GM21576 (cell line): ENCODE measurements at regions not wholly inside any gene's neighbourhood (a gene's known extent, or its start where the extent isn't known, plus 50 kb on each side); places are given as distances from the start of the nearest gene placed in this dataset.
"Not testable (repeated sequence)": the region's sequence is repeated elsewhere in the genome, so short reads cannot be mapped to it uniquely, and the experiment has no call there.

Experiments used
- ATAC-seq: cut with Tn5 transposase; IDR thresholded peaks from one replicate; pipeline ENCODE4 v1.9.1; 2021; ENCODE audit warnings: mild to moderate bottlenecking, moderate library complexity; ENCODE audit not compliant: unreplicated experiment

GRCh38 chr13:65551208-65551607, 1678.9 kb downstream of the PCDH9 start:
- ATAC-seq = no peak

- no peak for ATAC-seq
Observed at GRCh38 chr13:65540175-65540574, 1690.0 kb downstream of the PCDH9 start.

GRCh38 chr13:65535370-65535769, 1694.8 kb downstream of the PCDH9 start:
- no peak for ATAC-seq

- no peak for ATAC-seq
Observed at GRCh38 chr13:65532231-65532630, 1697.9 kb downstream of the PCDH9 start.

GRCh38 chr13:65530688-65531087, 1699.4 kb downstream of the PCDH9 start:
- no peak for ATAC-seq

GRCh38 chr13:65529541-65529940, 1700.6 kb downstream of the PCDH9 start:
- no peak for ATAC-seq

- ATAC-seq = no peak
Observed at GRCh38 chr13:65508745-65509144, 1721.4 kb downstream of the PCDH9 start.

- ATAC-seq = no peak
Observed at GRCh38 chr13:65508338-65508737, 1721.8 kb downstream of the PCDH9 start.

- no peak for ATAC-seq
Observed at GRCh38 chr13:65505941-65506340, 1724.2 kb downstream of the PCDH9 start.

- no peak for ATAC-seq
Observed at GRCh38 chr13:65504213-65504612, 1725.9 kb downstream of the PCDH9 start.

GRCh38 chr13:65500481-65500880, 1729.7 kb downstream of the PCDH9 start:
- ATAC-seq = no peak

GRCh38 chr13:65499256-65499655, 1730.9 kb downstream of the PCDH9 start:
- ATAC-seq = no peak

- no peak for ATAC-seq
Observed at GRCh38 chr13:65497265-65497664, 1732.9 kb downstream of the PCDH9 start.

- not testable (repeated sequence) for ATAC-seq
Observed at GRCh38 chr13:65490725-65491124, 1739.4 kb downstream of the PCDH9 start.

- ATAC-seq = no peak
Observed at GRCh38 chr13:65488606-65489005, 1741.5 kb downstream of the PCDH9 start.

- no peak for ATAC-seq
Observed at GRCh38 chr13:65479692-65480091, 1750.4 kb downstream of the PCDH9 start.

GRCh38 chr13:65473196-65473595, 1756.9 kb downstream of the PCDH9 start:
- ATAC-seq = no peak

- ATAC-seq = no peak
Observed at GRCh38 chr13:65472336-65472735, 1757.8 kb downstream of the PCDH9 start.

GRCh38 chr13:65470781-65471180, 1759.4 kb downstream of the PCDH9 start:
- no peak for ATAC-seq

- ATAC-seq = no peak
Observed at GRCh38 chr13:65468628-65469027, 1761.5 kb downstream of the PCDH9 start.

GRCh38 chr13:65461590-65461989, 1768.5 kb downstream of the PCDH9 start:
- ATAC-seq = no peak

GRCh38 chr13:65460136-65460535, 1770.0 kb downstream of the PCDH9 start:
- ATAC-seq = no peak

- ATAC-seq = no peak
Observed at GRCh38 chr13:65456150-65456912, 1773.8 kb downstream of the PCDH9 start.
